ENCODE measurements at regions not wholly inside any gene's neighbourhood (a gene's known extent, or its start where the extent isn't known, plus 50 kb on each side); places are given as distances from the start of the nearest gene placed in this dataset.

DNA sequence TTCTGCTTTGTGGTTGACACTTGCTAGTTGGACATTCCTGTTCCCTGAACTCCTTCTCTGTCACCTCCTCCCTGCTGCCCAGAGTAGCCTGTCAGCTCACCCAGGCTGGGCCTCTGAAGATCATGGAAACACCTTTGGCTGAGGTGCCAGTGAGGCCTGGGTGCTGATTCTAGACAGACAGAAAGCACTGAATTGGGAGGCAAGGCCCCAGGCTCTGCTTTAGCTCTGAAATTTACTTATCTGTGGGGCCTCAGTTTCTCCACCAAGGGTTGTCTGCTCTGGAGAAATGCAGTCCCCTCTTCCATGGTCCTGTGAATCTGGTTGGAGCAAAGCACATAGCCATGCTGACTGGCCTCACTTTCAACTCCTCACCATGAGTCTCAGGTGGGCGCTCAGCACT is 104.6 kb upstream of the SIX3 start:
- intact Hi-C loops (cut with DNase I, micrococcal nuclease) = no loop called here
- Mint-ChIP-seq H3K27me3 (no peaks in the 10 kb centered on the region), H3K27ac (no peak overlapping the region), H3K9me3 (no peaks in the 10 kb centered on the region), H3K4me1 (ENCODE audit: low read depth) (no peaks in the 10 kb centered on the region), H3K4me3 (no peak overlapping the region), H3K36me3 (ENCODE audit: low read depth) (no peaks in the 10 kb centered on the region)
- Histone ChIP-seq H3K27ac (ENCODE audit: low read depth in 1 of 2, low read length in 2 of 2) (no peak overlapping the region), H3K36me3 (ENCODE audit: insufficient read depth, low read length) (no peaks in the 10 kb centered on the region), H3K27me3 (ENCODE audit: control insufficient read depth in 1 of 2, insufficient read depth in 2 of 2, low read length in 2 of 2) (no peaks in the 10 kb centered on the region), H3K4me3 (ENCODE audit: low read length) (no peak overlapping the region), H3K9me3 (ENCODE audit: control insufficient read depth in 1 of 2, insufficient read depth in 1 of 2, low read length in 2 of 2) (no peaks in the 10 kb centered on the region), H3K4me1 (ENCODE audit: insufficient read depth, low read length) (no peaks in the 10 kb centered on the region)
- ChIA-PET CTCF (no interaction called here), POLR2A (no interaction called here)
- ATAC-seq (ENCODE audit: poor library complexity) (no peak), DNase-seq (no peak)
- TF ChIP-seq, protein P1, sequence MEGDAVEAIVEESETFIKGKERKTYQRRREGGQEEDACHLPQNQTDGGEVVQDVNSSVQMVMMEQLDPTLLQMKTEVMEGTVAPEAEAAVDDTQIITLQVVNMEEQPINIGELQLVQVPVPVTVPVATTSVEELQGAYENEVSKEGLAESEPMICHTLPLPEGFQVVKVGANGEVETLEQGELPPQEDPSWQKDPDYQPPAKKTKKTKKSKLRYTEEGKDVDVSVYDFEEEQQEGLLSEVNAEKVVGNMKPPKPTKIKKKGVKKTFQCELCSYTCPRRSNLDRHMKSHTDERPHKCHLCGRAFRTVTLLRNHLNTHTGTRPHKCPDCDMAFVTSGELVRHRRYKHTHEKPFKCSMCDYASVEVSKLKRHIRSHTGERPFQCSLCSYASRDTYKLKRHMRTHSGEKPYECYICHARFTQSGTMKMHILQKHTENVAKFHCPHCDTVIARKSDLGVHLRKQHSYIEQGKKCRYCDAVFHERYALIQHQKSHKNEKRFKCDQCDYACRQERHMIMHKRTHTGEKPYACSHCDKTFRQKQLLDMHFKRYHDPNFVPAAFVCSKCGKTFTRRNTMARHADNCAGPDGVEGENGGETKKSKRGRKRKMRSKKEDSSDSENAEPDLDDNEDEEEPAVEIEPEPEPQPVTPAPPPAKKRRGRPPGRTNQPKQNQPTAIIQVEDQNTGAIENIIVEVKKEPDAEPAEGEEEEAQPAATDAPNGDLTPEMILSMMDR (IDR thresholded peaks at IDR 0.05) = no peak

DNA sequence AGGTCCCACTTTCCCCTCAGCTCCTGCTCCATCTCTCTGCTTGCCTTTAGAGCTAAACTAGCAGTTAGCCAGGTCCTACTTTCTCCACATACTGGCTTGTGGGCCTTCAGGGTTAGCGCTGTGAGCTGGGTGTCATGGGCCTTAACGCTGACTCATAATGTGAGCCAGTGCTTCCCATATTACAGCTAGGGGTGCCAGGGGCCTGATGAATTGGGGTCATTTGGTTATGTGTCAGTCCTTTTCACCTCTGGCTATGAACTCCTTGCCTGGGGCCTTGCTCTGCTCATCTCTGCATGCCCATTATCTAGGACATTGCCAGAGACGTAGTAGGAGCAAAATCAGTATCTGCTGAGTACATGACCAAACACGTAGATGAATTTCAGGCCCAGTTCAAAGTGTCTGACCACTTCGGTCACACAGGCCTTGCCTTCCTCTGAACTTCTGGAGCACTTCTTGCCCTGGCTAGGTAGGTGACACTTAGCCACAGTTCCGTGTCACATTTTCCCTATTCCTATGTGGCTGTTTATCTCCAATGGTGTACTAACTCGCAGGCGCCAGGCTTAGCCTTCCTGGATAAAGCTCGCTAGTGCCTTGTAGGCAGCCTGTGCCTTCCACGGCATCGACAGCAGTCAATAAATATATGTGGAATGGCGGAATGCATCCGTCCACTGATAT is 103.2 kb upstream of the SIX3 start:
- ChIA-PET CTCF (no interaction called here), POLR2A (no interaction called here)
- peaks cover 0 to 3% of the 10 kb centered on the region in 2 experiments for H3K27me3 ChIP-seq (ENCODE audit: control insufficient read depth in 1 of 2, insufficient read depth in 2 of 2, low read length in 2 of 2)
- DNase-seq (no peak), ATAC-seq (ENCODE audit: poor library complexity) (no peak)
- intact Hi-C loops (cut with DNase I, micrococcal nuclease) = no loop called here
- H3K4me3 Mint-ChIP-seq = no peak overlapping the region
- TF ChIP-seq, protein P1 (IDR thresholded peaks at IDR 0.05) = no peak
- no peak overlapping the region for H3K27ac Mint-ChIP-seq
- H3K36me3 ChIP-seq (ENCODE audit: insufficient read depth, low read length) = no peaks in the 10 kb centered on the region
- H3K4me1 ChIP-seq (ENCODE audit: insufficient read depth, low read length) = no peaks in the 10 kb centered on the region
- H3K27ac ChIP-seq (ENCODE audit: low read depth in 1 of 2, low read length in 2 of 2) = no peak overlapping the region
- no peaks in the 10 kb centered on the region for H3K4me1 Mint-ChIP-seq (ENCODE audit: low read depth)
- H3K36me3 Mint-ChIP-seq (ENCODE audit: low read depth) = no peaks in the 10 kb centered on the region
- H3K9me3 ChIP-seq (ENCODE audit: control insufficient read depth in 1 of 2, insufficient read depth in 1 of 2, low read length in 2 of 2) = no peaks in the 10 kb centered on the region
- no peak overlapping the region for H3K4me3 ChIP-seq (ENCODE audit: low read length)
- H3K27me3 Mint-ChIP-seq = peaks cover 8% of the 10 kb centered on the region
- no peaks in the 10 kb centered on the region for H3K9me3 Mint-ChIP-seq

DNA sequence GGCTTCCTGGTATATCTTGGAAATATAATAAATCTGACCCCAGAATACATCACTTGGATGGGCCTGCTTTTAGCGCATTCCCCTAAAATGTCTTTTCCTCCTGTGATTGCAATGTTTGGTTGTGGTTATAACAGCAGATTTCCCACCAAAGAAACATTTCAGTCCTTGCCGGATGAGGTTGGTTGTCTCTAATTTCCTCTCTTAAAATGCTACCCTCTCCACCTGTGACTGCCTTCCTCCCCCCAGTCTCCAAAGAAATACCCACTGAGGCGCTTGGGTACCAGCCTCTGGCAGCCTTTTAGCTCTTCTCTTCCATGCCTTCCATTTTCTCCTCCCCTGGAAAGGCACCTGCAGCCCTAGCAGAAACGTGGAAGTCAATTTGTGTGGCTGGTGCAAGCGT is 102.1 kb upstream of the SIX3 start:
- ChIA-PET POLR2A (no interaction called here), CTCF (no interaction called here)
- Histone ChIP-seq H3K27ac (ENCODE audit: low read depth in 1 of 2, low read length in 2 of 2) (no peak overlapping the region), H3K36me3 (ENCODE audit: insufficient read depth, low read length) (no peaks in the 10 kb centered on the region), H3K27me3 (ENCODE audit: control insufficient read depth in 1 of 2, insufficient read depth in 2 of 2, low read length in 2 of 2) (peaks cover 0 to 6% of the 10 kb centered on the region in 2 experiments), H3K9me3 (ENCODE audit: control insufficient read depth in 1 of 2, insufficient read depth in 1 of 2, low read length in 2 of 2) (peaks cover 0 to 5% of the 10 kb centered on the region in 2 experiments), H3K4me1 (ENCODE audit: insufficient read depth, low read length) (no peaks in the 10 kb centered on the region), H3K4me3 (ENCODE audit: low read length) (no peak overlapping the region)
- H3K27me3 Mint-ChIP-seq = peaks cover 8% of the 10 kb centered on the region
- TF ChIP-seq, protein P1 (IDR thresholded peaks at IDR 0.05) = no peak
- H3K9me3 Mint-ChIP-seq = no peaks in the 10 kb centered on the region
- no peak for DNase-seq
- H3K4me3 Mint-ChIP-seq = no peak overlapping the region
- no peak overlapping the region for H3K27ac Mint-ChIP-seq
- no peaks in the 10 kb centered on the region for H3K36me3 Mint-ChIP-seq (ENCODE audit: low read depth)
- H3K4me1 Mint-ChIP-seq (ENCODE audit: low read depth) = no peaks in the 10 kb centered on the region
- intact Hi-C loops (cut with DNase I, micrococcal nuclease) = no loop called here
- ATAC-seq (ENCODE audit: poor library complexity) = no peak

All from CD4-positive, alpha-beta T cell (primary cell).